GM13976 (cell line): ENCODE measurements at regions not wholly inside any gene's neighbourhood (a gene's known extent, or its start where the extent isn't known, plus 50 kb on each side); places are given as distances from the start of the nearest gene placed in this dataset.
A peak's percentile ranks its signal among the peaks of the same experiment; 100 is the strongest.
"Not testable (repeated sequence)": the region's sequence is repeated elsewhere in the genome, so short reads cannot be mapped to it uniquely, and the experiment has no call there.

ENCODE experiments used
- DNase-seq: peaks from one replicate; pipeline ENCODE4 v3.0.0; 2012; ENCODE audit warnings: low spot score
- in situ Hi-C: fragments of 300-500 bp; cut with MboI; formaldehyde crosslinking; loops from one replicate; pipeline ENCODE4 v1.12.0; 2022; ENCODE audit warnings: low sequenced_read_pairs, mixed read lengths, inconsistent platforms; ENCODE audit not compliant: unreplicated experiment
- TF ChIP-seq, protein P1 (sequence below): IDR thresholded peaks from 2 replicates; pipeline ENCODE4 v1.5.1; 2012; ENCODE audit warnings: borderline replicate concordance, mild to moderate bottlenecking; ENCODE audit not compliant: insufficient read depth; ENCODE audit errors: extremely low read depth, missing control alignments, control extremely low read depth

DNA sequence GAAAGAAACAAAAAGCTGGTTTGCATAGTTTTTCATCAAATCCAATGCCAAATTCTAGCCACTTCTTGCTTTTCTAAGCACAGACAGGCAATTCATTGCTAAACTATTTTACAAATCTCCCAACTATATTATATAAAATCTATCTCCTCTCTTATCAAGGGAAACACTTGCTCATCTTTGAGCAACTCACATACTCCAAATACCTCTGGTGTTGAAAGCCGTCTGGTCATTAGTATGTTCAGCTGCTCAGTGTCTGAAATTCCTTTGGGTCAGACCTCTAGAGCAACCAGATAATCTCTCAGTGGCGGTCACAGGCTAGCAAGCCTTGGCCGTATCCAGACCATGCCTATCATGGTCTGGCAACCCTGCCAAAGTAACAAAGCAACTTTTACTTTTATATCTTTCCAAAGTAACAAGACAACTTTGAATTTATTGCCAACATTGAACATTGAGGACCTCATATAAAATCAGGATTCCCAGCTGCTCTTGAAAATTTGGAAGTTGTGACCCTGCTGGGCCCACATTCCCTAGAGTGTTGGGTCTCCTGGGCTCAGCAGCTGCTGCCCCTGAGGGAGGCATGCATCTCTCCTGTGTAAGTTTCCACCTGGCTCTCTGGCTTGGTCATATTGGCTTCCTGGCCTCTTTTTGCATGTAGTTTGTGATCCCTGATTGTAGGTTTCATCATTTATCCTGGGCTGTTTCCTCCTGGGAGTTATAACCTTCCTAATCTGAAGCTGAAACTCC, 56.8 kb upstream of the LANCL2 start:
- no peak for DNase-seq
- TF ChIP-seq, protein P1, sequence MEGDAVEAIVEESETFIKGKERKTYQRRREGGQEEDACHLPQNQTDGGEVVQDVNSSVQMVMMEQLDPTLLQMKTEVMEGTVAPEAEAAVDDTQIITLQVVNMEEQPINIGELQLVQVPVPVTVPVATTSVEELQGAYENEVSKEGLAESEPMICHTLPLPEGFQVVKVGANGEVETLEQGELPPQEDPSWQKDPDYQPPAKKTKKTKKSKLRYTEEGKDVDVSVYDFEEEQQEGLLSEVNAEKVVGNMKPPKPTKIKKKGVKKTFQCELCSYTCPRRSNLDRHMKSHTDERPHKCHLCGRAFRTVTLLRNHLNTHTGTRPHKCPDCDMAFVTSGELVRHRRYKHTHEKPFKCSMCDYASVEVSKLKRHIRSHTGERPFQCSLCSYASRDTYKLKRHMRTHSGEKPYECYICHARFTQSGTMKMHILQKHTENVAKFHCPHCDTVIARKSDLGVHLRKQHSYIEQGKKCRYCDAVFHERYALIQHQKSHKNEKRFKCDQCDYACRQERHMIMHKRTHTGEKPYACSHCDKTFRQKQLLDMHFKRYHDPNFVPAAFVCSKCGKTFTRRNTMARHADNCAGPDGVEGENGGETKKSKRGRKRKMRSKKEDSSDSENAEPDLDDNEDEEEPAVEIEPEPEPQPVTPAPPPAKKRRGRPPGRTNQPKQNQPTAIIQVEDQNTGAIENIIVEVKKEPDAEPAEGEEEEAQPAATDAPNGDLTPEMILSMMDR, result no peak
- in situ Hi-C loops, result no loop called here

DNA sequence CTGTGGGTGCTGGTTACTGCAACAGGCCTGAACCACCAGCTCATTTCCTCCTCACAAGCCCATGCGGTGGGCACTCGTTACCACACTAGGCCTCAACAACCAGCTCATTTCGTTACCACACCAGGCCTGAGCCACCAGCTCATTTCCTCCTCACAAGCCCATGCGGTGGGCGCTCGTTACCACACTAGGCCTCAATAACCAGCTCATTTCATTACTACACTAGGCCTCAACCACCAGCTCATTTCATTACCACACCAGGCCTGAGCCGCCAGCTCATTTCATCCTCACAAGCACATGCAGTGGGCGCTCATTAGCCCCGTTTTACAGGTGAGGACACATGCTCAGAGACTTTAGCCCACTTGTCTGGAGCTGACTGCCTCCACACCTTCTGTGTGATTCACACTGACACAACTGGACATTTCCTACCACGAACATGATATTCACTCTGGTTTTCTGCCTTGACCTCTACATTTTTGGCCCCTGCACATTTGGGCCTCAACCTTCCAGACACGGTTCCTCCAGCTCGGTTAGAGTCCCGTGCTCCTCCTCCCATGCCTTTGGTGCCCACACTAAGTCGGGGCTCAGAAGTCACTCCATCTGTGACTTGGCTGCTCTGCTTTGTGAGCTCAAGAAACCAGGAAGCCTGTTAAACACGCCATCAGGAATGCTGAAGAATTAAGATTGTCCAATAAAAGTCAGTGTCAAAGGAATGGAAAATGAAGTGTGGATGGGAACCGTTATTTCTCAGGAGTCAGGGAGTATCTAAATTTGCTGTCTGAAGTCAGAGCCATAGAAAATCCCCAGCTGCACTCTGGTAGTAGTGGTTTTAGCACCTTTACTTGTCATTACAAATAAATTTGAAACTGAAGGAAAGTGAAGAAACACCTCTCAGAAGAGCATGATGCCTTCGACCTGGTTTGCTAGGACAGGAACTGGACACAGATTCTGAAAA, 55.8 kb upstream of the LANCL2 start:
- peak; percentile 67 for DNase-seq
- TF ChIP-seq, protein P1, result no peak
- in situ Hi-C loops, result no loop called here

DNA sequence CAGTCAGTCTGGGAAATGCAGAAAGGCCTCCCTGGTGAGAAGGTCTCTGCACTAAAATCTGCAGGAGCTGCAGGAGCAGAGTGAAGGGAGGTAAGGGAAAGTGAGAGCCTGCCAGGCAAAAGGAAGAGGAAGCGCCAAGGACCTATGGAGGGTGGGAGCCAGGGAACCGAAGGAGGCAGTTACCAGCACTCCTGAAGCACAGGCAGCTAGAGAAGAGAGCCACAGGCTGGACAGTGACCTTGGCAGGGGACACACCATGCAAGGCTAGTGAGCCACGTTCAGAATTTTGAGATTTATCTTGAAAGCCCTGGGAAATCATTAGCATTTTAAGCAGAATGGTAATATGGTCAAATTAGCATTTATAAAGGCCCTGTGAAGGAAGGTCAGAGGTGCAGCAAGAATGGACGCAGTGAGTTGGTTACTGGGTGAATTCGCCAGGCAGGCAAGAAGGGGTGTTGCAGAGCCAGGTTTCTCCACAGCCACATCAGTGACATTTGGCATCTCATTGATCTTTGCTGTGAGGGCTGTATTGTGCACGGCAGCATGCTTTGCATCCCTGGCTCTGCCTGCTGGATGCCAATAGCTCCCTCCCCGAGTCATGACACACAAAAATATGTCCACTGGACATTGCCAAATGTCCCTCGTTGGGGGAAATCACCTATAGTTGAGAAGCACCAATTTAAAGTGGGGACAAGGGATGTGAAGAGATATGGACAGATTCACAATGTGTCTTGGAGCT, 54.7 kb upstream of the LANCL2 start:
- in situ Hi-C loops, result no loop called here
- no peak for DNase-seq
- TF ChIP-seq, protein P1, result no peak

DNA sequence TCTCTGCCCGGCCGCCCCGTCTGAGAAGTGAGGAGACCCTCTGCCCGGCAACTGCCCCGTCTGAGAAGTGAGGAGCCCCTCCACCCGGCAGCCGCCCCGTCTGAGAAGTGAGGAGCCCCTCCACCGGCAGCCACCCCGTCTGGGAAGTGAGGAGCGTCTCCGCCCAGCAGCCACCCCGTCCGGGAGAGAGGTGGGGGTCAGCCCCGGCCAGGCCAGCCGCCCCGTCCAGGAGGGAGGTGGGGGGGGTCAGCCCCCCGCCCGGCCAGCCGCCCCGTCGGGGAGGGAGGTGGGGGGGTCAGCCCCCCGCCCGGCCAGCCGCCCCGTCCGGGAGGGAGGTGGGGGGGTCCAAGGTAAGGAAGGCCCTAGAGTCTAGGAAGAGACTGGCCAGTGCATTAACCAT, 53.2 kb upstream of the LANCL2 start:
- in situ Hi-C loops, DNase-seq: not testable (repeated sequence)

DNA sequence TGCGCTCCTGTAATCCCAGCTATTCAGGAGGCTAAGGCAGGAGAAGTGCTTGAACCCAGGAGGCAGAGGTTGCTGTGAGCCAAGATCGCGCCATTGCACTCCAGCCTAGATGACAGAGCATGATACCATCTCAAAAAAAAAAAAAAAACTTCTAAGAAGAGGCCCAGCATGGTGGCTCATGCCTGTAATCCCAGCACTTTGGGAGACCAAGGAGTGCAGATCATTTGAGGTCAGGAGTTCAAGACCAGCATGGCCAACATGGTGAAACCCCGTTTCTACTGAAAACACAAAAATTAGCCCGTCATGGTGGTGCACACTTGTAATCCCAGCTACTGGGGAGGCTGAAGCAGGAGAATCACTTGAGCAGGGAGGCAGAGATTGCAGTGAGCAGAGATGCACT, 51.5 kb upstream of the LANCL2 start:
- DNase-seq, in situ Hi-C loops: not testable (repeated sequence)

DNA sequence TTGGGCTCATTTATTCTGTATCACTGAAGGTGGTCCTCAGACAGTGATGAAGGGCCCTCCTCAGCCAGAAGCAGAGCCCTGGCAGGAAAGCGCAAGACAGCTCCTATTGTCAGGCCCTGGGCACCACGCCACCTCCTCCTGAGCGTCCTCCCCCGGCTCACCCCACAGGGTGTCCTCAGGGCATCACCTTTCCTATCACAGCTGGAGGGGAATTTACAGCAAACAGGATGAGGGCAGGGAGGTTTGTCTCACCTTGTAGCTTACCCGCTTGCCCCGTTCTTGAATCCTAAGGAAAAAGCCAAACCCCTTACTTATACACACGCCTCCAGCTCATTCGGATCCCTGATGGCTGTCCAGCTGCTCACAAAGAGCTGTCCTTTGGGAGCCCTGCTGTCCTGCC, 50.2 kb upstream of the LANCL2 start:
- DNase-seq, result no peak
- in situ Hi-C loops, result no loop called here
- TF ChIP-seq, protein P1, result no peak
